HCEC 1CT (cell line): ENCODE measurements at regions not wholly inside any gene's neighbourhood (a gene's known extent, or its start where the extent isn't known, plus 50 kb on each side); places are given as distances from the start of the nearest gene placed in this dataset.
"Not testable (repeated sequence)": the region's sequence is repeated elsewhere in the genome, so short reads cannot be mapped to it uniquely, and the experiment has no call there.

Source experiments
- DNase-seq: peaks from one replicate; pipeline ENCODE4 v3.0.0-alpha.2; 2017

DNA sequence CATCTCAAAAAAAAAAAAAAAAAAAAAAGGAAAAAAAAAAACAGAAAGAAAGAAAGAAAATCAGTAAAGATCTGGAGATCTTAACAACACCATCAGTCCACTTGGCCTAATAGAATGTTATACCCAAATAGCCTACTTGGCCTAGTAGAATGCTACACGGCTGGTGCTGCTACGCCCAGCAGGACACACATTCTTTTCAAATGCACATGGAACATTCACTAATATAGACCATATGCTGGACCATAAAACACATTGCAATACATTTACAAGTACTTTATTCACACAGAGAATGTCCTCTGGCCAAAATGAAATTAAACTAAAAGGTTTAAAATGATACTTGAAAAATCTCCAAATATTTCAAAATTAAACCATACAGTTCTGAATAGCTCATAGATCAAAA is 80.0 kb upstream of the TNFAIP3 start:
- no peak for DNase-seq

- DNase-seq, result no peak
Measured at GRCh38 chr6:137788248-137788647, 78.8 kb upstream of the TNFAIP3 start.

DNA sequence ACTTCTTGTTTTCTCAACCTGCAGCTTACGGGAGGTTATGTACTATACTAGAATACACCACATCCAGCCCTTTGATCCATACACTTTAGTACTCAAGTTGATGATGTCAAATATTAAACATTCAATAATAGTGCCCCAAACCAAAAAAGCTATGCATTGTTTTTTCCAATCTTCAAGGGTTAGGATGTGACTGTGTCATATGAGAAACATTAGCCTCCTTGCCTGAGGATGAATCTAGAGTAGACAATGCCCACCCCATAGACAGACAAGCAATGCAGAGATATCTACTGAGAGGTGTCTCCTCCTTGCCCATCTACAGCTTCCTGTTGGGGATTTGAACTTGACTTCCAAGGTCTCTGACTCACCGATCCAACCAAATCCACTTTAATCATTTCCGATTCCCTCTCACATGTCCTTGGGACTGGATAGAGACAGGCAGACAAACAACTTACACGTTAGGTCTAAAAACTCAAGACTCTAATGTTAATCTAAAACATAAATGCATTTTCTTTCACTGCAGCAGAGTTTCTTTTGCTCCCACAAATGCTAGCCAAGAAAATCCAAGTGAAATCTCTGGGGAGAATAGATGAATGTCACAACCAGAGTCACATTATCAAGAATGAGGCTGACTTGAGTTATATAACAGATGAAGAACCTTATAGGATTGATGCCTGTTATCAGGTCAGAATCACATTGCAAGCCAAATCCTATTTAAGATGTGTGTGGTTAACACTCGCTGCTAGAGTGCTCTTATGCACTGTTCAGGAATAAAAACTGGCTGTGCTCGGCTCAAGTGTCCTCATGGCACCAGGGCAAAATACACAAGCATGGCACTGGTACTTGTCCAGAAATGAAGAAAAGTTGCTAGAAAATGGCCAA is 75.5 kb upstream of the TNFAIP3 start:
- no peak for DNase-seq

GRCh38 chr6:137792160-137793033 is 74.7 kb upstream of the TNFAIP3 start:
- no peak for DNase-seq

DNA sequence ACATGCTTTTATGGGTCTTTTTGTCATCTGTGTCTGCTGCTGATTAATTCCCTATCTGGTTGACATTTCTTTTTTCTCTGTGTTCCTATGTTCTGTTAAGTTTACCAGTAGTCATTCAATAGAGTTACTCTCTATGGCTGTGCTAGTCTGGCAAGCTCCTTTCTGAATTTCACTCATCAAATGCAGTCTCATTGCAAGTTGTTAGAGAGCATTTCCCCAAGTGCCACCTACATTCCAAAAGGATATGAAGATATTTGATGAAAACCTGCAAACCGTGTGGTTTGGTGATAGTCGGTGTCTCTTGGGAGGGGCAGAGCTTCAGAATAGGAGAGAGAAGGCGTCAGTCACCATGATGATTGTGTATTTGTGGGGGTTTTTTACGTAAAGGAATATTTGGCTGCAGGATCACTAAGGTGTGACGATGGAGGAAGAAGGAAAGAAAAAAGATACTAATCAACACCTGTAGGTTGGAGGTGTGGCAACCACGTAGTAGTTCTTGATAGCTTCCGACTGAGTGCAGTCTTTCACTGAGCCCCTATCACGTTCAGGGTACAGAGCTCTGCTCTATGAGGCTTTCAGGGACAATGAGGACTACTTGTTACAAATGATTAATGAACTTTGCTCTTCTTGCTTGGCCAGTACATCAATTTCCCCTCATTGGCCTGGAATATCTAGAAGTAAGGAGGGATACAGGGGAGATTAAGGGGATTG is 73.1 kb upstream of the TNFAIP3 start:
- DNase-seq, result no peak

DNA sequence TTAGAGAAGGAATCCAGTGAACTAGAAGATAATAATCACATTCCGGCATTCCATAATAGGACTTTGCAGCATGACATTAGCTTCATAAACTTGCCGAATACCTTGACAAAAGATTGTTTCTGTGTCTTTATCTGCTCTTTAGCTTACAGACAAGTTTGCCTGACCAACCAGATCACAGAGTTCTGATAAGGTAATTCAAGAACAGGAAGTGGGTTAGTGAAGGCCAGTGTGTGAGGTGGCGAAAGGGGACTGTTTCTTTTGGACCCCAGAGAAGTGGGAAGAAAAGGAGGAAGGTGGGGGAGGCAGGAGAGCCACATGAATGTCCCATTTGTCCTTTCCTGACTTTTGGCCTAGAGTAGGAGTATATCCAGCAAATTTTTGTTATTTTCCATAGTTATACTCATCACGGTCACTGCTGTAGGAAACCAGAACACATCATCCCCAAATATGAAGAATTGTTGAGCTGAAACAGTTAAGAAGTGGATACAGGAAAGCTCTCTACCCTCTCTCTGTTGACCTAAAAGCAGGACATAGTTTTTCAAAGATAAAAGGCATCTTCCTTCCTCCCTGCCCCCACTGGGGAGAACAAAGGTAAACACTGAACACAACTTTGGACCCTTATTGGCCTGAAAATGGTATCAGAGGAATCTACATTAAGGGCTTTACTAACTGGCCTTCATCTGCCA is 72.4 kb upstream of the TNFAIP3 start:
- no peak for DNase-seq

GRCh38 chr6:137795501-137795900 is 71.6 kb upstream of the TNFAIP3 start:
- no peak for DNase-seq

DNA sequence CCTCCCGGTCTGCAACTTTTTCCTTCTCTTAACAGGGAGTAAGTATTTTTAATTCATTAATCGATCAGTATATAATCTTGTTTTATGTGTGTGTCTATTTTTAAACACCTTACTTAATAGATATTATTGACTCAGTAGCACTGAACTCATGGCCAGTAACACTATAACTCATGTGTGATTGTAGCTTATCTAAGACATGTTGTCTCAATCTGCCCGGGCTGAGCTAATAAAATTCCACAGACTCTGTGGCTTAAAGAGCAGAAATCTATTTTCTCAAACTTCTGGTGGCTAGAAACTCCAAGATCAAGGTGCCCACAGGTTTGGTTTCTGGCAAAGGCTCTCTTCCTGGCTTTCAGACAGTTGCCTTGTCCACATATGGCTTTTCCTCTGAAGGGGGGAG is 68.8 kb upstream of the TNFAIP3 start:
- no peak for DNase-seq

- no peak for DNase-seq
Measured at GRCh38 chr6:137798846-137799245, 68.2 kb upstream of the TNFAIP3 start.

- peak; percentile 72 for DNase-seq
Measured at GRCh38 chr6:137799950-137800568, 67.0 kb upstream of the TNFAIP3 start.

DNA sequence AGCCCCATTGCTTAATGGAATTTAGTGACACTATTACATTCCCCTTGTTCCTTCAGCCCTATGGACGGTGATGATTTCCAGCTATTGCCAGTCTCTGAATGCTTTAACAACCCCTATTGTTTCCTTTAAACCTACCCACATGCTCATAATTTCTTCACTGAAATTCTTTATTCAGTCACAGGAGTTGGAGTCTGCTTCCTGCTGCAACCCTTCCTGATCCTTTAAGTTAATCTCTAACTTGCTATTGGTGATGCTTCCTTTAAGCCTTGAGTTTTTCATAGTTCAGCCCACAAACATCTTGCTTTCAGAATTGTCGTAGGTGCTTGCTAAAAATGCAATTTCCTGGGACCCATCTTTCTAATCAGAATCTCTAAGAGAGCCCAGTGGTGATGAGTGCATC is 66.3 kb upstream of the TNFAIP3 start:
- no peak for DNase-seq

GRCh38 chr6:137801352-137802114 is 65.5 kb upstream of the TNFAIP3 start:
- no peak for DNase-seq

- no peak for DNase-seq
Measured at GRCh38 chr6:137802408-137803182, 64.5 kb upstream of the TNFAIP3 start.

DNA sequence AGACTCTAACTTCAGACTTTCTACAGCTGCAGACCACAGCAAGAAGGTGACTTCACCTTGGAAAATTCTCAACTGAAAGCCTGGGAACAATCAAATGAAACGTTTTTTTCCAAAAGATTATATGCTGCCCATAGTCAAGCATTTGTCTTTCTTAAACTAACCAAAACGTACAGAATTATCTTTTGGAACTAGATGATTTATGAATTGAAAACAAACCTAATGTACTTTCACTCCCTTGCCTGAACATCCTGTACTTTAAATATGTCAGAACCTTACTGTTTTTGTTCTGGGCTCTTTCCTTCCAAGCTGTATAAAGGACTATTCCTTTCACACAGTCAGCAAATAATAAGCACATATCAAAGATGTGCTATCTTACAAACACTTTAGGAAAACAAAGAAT is 62.4 kb upstream of the TNFAIP3 start:
- no peak for DNase-seq

DNA sequence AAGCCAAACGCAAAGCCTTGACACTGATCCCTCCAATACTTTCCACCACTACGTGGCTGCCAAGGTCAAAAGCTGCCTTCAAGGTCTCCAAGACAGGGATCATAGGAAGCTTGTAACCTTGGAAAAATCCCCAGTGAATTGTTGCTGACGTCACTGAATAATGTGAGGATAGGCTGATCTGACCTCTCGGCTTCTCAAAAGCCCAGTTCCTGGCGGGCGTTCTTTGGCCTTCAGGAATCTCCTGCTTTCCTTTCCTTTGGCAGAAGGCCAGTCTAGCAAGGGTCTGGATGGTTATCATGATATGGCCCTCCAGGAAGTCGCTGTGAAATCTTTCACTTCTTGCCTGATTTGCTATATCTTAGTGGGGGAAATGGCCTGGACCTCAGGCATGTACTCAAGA is 61.4 kb upstream of the TNFAIP3 start:
- no peak for DNase-seq

DNA sequence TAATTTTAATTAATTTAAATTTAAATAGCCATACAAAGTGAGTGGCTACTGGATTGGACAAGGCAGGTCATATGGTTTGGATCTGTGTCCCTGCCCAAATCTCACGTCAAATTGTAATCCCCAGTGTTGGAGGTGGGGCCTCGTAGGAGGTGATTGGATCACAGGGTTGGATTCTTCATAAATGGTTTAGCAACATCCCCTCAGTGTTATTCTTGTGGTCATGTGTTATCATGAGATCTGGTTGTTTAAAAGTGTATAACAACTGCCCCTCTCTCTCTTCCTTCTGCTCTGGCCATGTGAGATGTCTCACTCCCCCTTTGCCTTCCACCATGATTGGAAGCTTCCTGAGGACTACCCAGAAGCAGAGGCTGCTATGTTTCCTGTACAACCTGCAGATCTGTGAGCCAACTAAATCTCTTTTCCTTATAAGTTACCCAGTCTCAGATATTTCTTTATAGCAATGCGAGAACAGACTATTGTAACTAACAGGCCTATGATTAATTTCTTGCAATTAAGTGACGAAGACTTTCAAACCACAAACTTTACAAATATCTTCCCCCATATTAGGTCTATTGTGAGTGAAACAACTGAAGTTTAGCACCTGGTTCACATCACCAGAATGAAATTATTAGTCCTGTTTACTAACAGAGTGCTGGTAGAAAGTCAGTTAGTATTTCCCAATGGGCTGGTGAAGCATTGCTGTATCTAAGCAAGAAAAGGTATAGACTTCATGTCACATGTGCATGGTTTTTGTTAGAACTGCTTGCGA is 60.0 kb upstream of the TNFAIP3 start:
- DNase-seq, result no peak

DNA sequence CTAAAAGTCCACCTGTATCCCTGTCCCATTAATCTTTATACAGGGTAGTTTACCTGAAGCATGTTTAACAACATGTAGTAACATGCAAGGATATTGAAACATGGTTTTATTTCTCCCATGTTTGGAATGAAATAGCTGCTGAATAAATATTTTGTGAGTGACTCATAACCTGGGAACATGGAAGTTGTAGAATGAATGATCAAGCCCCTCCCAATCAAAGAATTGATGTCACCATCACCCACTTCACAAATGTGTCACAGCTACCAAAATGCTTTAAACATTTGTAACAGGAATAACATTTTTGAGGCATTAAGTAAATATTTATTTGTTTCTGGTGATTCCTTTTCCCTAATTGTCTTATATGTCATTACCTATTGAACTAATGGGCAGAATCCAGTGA is 58.9 kb upstream of the TNFAIP3 start:
- DNase-seq, result peak; percentile 76

- DNase-seq, result no peak
Measured at GRCh38 chr6:137808836-137809315, 58.2 kb upstream of the TNFAIP3 start.

GRCh38 chr6:137809895-137810553 is 57.0 kb upstream of the TNFAIP3 start:
- DNase-seq, result not testable (repeated sequence)
